ENCODE measurements at regions not wholly inside any gene's neighbourhood (a gene's known extent, or its start where the extent isn't known, plus 50 kb on each side); places are given as distances from the start of the nearest gene placed in this dataset.
"Not testable (repeated sequence)": the region's sequence is repeated elsewhere in the genome, so short reads cannot be mapped to it uniquely, and the experiment has no call there.

DNA sequence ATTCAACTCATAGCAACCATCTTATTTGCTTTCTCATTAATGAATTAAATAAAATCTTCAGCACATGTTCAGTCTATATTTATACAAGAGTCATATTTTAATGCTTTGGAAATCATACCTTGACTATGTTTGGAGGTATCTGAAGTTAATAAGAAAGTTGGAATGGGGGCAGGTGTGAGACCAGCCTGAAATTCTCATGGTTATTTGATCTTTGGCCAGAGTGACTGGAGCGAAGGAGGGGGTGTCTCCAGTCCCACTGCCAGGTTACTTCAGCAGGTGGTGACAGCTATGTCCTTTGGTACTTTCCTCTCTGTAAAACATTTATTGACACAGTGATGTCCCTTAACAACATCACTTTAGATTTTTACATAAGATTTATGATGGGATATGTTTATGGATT lies 318.1 kb upstream of the SGCD start:
- no peak for DNase-seq

DNA sequence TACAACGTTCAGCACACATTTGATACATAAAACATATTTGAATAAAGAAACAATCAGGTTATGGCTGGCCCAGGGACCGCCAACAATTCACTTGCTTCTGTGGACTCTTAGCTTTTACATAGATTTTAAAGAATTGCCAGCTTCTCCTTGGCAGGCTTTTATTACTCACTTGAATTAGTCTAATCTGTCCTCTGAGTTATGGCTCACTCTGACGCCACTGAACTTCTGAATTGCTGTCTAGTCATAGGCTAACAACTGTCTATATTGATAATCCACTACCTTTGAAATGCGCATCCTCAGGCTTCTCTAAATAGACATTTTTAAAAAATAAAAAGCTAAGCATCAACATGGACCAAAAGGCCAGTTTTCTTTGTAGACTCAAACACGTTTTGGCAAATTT lies 317.4 kb upstream of the SGCD start:
- DNase-seq = no peak

DNA sequence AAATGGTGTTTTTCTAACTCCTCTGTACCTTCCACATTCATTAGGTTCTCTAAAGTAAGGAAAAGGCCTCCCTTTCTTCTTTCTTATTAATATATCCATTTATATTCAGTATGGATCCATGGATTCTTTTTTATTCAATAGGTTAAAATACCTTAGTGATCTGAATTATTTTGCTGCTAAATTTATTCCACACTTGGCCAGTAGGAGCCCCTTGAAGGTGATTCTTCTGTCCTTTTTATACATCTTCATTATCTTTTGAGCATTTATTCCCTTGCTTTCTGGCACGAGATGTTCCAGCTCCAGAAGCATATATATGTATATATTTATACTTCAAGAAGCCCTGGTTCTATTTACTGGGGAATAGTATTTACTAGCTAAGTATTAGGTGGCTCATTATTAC lies 311.8 kb upstream of the SGCD start:
- DNase-seq = no peak

DNA sequence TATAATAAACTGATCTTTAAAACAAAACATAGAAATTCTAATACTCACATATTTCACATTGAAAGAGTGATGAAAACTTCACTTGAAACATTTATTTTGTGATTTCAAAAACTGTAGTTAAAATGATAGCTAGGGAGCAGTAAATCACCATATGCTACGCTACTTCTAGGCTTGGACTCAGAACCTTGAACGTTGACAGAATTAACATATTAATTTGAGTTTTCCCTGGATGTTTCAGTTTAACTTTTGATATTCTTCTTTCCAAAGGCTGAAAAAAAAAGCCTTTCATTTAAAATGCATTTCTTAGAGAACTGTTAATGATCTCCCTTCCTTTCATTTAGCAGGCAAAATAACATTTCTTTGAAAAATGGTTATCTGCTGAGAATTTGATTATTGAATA lies 307.8 kb upstream of the SGCD start:
- DNase-seq = no peak

DNA sequence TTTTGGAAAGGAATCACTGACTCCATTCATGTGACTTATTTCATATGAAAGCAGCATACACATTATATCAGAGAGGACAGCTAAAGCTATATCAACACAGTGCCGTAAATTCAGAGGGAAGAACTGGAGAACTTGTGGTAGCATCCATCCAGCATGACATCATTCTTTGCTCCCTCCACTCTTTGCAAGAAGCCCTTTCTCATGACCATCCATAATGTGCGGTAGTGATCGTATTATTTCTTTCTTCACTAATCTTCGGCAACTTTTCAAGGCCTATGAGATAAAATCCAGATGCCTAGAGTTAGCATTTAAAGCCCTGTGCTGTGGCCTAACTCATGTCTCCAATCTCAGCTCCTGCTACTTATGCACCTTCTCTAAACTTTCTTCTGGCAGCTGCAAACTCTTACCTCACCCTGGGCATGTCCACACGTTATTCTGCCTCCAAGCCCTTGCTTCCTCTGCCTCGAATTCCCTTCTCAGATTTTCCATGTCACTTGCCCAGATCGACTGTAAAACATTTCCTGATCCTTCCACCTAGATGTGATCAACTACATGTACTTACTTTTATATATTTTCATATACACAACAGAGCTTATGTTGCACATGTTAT lies 307.3 kb upstream of the SGCD start:
- no peak for DNase-seq

DNA sequence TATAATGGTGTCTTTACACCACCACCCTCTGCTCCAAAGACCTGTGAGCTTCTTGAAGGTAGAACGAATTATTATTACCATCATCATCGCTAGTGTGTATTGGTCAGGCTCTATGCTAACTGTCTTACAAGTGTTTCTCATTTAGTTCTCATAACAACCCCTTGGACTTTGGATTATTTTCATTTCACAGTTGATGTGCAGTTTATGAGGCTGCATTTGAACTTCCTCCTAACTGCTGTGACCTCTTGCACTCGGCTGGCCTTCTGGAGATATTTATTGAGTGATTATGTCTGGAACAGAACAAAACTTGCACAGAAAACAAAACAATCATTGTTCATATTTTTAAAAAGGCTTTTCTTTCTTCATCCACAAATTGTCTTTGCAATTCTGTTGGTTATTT lies 306.3 kb upstream of the SGCD start:
- DNase-seq = no peak

DNA sequence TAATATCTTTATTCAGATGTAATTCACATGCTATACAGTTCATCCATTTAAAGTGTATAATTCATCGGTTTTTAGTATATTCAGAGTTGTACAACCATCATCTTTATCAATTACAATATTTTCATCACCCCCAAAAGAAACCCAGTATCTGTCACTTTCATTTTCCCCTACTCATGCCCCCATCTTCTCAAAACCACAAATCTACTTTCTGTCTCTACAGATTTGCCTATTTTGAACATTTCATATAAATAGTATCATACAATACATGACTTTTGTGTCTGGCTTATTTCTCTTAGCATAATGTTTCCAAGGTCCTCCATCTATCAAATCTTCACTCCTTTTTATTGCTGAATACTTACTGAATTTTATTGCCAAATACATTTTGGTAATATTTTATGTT lies 305.1 kb upstream of the SGCD start:
- DNase-seq = no peak

DNA sequence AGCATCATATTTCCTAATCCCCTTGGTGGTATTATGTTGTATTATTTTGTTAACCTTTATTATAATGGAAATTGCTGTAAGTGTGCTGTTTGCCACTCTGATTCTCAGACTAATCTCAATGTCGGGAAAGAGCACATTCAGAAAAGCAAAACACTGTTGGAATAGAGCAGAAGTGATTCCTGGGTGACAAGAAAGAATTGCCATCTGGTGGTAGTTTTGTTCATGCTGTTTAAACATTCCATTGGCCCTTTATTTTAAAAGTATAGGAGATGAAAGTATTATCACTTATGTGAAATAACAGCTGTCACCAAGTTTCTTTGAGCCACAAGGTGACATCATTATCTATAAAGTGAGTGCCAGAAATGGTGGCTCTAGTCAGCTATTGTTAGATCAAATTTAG lies 301.3 kb upstream of the SGCD start:
- no peak for DNase-seq

DNA sequence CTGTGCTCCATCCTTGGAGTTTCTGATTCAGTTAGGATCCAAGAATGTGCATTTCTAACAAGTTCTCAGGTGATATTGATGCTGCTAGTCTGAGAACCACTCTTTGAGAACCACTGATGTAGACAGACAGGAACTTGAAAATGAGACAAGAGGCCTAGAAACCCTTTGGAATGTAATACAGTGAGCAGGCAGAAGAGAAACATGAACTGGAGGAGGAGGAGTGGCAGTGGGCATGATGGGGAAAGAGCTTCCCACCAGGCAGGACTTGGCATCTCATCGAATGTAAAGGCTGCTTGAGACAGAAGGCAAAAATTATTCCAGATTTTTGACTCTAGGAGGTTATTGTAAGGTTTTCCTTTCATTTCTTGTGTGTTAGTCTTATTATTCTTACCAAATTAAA lies 295.8 kb upstream of the SGCD start:
- no peak for DNase-seq

DNA sequence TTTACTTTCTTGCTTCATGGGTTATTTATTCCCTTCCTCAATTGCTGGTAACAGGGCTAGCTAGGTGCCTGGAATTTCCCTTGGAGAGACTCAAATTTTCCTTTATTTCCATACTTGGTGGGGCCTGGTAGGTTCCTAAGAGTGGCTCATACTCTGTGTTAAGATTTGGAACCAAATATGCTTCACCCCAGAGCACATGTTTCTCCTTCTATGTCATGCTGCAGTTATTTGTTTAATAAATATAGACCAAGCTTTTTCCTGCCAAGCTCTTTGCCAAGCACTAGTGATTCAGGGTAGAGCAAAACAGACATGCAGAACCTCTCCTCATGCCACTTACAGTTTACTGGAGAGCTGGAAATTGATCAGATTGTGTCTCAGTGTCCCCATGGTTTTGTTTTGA lies 290.3 kb upstream of the SGCD start:
- DNase-seq = peak; percentile 39

DNA sequence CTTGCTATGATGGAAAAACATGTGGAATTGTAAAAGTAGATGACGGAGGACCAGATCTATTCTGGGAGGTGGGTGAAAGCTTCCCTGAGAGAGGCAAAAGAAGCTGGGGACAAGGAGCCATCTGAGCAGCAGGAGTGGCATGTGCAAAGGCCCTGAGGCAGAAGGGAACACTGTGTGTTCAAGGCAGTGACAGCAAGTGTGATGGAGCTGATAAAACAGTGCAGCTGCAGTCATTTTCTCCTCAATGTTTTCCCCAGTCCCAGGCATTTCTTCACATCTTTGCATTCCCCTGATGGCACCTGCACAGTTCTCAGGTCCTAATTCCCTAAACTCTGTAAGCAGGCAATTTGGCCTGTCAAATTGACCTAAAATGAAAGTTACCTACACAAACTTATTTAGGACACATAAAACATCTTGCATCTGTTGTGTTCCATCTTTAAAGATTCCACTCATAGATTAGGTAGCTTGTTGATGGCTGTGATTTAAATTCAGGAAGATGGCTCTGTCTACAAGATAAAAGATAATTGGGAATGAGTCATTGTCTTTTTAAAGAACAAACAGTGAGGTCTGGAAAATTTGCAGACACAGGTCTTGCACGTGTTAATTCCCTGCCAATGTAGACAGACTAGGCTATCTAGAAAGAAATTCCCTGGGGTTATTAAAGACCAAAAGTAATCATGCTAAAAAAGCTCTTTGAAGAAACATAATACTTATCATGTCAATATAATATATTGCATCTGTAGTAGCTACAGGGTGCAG lies 289.6 kb upstream of the SGCD start:
- DNase-seq = no peak

DNA sequence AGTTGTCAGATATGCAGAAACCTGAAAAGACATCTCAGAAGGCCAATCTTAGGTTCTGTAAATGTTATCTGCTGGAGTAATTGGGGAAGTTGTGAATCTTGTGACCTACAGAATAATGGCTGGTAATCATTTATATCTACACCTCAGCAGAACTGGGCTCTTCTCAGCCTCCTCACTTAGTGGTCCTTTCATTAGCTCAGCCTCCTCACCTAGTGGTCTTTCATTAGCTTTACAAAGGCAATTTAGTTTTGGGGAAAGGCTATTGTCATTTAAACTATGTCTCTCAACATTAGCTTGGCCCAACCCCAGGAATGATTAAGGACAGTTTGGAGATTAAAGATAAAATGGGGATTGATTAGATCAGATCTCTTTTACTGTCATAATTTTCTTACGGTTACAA lies 284.2 kb upstream of the SGCD start:
- DNase-seq = no peak

DNA sequence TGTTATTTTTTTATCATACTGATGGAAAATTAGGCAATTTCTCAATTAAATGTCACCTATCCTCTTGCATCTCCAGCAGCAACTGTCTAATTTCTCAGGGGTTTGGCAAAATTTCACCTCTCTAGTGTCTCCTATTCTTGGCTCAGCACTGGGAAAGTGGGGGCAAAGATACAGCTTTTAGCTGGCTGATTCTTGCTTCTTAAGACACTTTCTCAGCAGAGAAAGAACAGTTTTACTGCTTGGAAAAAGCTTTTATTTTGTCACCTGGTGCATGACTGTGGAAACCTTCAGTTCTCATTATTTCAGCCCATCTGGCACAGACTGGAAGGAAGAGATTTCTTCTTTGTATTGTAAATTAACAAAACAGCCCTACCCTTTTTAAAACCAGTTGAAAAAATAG lies 283.6 kb upstream of the SGCD start:
- DNase-seq = no peak

DNA sequence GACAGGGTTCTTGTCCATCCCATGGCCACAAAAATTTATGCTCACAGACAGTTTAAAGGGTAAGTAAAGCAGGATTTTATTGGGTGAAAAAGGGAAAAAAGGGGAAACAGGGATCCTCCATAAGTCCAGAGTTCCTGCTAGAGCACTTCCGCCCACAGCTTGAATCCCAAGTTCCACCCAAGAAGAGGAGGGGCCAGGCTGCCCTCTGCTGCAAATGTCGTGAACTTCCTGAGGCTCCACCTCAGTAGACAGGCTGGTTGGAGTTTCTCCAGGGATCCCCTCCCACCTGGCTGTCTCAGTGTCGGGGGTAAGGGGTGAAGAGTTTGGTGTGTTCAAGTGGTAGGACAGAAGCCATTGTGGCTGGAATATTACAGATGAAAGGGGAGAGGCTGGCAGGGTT lies 275.0 kb upstream of the SGCD start:
- DNase-seq = no peak

DNA sequence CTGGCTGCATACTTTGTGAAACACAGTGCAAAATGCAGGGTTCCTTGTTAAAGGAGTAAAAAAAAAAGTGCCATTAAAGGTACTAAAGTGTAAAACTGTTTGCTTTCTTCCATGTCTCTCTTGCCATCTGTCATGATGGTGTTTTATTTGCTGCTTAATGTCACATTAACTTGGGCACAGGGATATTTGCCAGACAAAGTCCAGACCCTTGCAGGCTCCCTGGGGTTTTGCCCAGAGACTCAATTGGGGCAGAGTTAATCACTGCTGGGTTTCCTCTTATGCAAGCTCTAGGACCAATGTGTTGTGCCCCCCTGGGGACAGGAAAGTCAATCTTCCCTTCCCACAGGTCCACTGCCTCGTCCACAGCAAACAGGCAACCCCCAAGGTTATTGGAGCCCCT lies 274.3 kb upstream of the SGCD start:
- no peak for DNase-seq

DNA sequence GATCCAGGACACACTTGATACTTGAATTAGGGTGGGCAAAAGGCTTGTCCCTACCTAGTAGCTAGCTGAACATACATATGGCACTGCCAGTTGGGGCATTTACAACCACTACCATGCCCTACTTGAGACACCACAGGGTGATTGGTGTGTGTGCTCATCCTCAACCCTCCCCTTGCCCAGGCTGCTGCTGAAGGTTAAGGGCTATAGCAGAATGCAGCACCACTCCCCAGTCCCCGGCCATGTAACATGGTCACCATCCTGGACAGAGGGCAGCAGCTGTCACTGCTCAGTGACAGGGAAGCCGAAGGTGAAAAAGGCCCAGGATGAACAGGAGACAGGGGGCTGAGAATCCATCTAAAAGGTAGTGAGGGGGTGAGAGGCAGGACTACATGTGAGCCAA lies 273.9 kb upstream of the SGCD start:
- DNase-seq = no peak

DNA sequence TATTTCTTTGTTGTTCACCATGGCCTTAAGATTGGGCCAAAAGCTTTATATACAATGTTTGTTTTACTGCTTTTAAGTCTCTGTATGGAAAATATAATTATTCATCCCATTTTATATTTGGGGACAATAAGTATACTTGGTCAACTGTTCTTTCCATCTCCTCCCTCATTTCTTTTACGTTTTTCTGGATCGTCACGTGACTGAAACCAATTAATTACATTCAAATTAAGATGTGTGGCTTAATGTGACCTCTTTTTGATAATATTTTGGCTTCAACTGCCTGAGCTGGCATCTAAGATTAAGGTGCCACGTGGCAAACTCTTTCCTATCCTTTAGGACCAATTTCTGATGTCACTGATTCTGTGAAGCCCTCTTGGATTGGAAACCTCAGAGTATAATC lies 250.1 kb upstream of the SGCD start:
- DNase-seq = no peak

DNA sequence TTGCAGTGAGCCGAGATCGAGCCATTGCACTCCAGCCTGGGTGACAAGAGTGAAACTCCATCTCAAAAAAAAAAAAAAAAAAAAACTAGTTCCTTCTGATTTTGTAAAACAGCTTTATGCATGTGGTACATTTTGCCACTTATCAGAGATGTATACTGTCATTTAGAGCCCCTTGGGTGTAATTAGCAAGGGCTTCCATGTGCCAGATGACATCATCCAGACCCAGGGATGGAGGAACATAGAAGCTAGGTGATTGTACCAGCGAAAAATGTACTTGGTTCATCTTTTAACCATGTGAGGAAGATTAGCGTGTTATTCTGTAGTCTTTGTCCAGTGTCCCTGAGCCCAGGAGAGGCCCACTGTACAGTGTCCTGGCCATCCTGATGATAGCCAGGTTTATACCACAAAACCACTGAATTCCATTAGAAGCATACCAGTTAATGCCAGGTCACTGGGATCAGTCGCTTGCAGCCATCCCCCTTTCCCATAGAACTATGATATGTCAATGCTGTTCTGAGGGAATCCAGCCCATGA lies 239.3 kb upstream of the SGCD start:
- DNase-seq = no peak

DNA sequence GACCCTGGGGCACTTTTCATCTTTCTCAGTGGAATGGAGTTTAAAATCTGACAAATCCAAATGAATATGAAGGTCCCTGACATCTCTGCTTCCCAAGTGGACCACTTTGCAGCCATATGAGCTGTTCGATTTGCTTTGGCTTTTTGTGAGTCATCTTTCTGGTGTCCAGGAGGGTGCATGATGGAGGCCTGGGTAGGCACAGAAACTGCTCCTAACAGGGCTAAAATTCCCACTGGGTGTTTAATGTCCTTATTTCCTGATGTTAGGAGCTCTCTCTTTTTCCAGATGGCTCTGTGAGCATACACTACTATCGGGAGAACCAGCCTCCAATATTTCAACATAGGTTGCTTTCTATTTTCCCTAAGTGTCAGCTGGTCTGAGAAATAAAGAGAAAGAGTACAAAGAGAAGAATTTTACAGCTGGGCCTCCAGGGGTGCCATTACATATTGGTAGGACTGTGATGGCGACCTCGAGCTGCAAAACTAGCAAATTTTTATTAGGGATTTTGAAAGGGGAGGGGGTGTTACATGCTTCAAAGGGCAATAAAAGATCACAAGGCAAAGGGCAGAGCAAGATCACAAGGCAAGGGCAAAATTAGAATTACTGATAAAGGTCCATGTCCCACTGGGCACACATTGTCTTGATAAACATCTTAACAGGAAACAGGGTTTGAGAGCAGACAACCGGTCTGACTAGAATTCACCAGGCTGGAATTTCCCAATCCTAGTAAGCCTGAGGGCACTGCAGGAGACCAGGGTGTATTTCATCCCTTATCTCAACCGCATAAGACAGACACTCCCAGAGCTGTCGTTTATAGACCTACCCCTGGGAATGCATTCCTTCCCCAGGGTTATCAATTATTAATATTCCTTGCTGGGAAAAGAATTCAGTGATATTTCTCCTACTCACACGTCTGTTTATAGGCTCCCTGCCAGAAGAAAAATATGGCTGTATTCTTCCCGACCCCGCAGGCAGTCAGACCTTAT lies 236.7 kb upstream of the SGCD start:
- DNase-seq = not testable (repeated sequence)

DNA sequence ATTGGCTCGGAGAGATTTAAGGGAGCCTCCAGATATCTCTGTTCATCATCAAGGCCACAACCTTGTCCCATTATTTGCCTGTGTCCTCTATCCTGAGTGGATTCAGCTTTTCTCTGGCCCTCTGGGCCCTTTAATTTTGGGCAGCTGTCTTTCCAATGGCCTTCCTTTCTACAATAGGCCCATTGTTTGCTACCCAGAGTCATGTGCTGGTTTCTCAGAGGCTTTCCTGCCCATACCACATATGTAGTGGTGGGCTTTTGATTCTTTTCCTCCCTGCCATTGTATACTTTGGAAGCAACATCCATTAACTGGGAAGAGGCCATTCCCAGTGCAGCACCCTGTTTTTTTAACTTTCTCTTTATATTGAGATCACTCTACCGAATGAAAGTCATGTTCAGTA lies 233.9 kb upstream of the SGCD start:
- no peak for DNase-seq

DNA sequence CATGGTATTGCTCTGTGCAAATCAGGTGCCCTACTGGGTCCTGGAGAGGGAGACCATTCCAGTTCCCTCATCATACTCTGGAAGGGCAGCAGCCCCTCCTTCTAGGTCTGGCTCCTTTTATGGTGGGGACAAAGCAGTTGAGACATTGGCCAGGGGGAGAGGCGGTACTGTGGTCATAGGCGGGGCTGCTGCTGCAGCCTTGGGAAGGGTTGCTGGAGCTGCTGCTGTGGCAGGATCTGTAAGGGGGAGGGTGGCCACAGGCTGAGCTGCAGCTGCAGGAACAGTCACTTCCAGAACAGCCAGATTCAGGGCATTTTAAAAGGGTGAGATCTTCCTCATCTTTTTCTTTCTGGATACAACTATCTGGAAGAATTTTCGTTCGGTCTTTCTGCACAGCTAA lies 233.0 kb upstream of the SGCD start:
- DNase-seq = no peak

DNA sequence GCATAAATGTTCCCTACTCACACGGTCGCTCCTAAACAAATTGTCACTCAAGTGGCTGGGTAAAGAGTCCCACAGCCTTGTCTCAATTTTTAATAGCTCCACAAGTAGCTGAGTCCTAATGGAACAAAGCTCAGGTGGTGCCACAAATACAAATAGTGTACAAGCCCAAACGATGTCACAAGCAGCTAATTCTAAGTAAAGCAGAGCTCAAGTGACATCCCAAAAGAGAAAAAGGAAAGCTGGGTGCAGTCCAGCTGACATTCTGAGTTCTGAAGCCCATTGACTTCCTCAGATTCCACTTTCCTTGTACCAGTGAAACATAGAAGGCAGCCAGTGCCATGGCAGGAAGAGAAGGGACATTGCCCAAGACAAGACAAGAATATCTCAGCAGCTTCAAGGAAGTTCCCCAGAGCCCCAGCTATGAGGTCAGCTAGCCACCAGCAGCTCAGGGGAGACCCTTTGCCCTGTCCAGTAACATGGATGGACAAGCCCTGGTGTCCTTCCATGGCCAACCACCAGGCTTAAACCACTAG lies 231.2 kb upstream of the SGCD start:
- no peak for DNase-seq

DNA sequence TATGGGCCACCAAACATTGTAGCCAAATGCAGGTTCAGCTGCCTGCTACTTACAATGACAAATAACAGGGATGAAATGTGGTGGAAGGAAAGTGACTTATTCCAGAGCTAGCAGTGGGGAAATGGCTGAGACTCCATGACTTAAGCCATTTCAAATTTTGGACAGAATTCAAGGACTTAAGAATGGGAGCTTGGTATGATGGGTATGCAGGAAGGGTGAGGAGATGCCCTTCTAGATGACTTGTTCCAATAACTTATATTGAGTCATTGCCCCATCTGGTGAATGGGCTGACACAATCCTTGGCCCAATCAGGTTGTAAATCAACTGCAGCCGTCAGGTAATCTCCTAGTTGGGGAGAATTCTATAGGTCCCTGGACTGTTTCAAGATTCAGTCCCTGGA lies 230.7 kb upstream of the SGCD start:
- peak; percentile 66 for DNase-seq
